Suppressor macrophage treated with lipopolysaccharide for 4 hours (primary cell): ENCODE measurements at regions not wholly inside any gene's neighbourhood (a gene's known extent, or its start where the extent isn't known, plus 50 kb on each side); places are given as distances from the start of the nearest gene placed in this dataset.

ENCODE experiments used
- DNase-seq: peaks from one replicate; pipeline ENCODE4 v3.0.0-alpha.2; 2020

GRCh38 chr10:130737186-130737585, 574.3 kb downstream of the TCERG1L start:
- DNase-seq, result no peak

- DNase-seq, result no peak
Observed at GRCh38 chr10:130737621-130738020, 573.9 kb downstream of the TCERG1L start.

- no peak for DNase-seq
Observed at GRCh38 chr10:130739016-130739756, 572.3 kb downstream of the TCERG1L start.

GRCh38 chr10:130739757-130740145, 571.8 kb downstream of the TCERG1L start:
- DNase-seq, result no peak

GRCh38 chr10:130740166-130740565, 571.4 kb downstream of the TCERG1L start:
- no peak for DNase-seq

DNA sequence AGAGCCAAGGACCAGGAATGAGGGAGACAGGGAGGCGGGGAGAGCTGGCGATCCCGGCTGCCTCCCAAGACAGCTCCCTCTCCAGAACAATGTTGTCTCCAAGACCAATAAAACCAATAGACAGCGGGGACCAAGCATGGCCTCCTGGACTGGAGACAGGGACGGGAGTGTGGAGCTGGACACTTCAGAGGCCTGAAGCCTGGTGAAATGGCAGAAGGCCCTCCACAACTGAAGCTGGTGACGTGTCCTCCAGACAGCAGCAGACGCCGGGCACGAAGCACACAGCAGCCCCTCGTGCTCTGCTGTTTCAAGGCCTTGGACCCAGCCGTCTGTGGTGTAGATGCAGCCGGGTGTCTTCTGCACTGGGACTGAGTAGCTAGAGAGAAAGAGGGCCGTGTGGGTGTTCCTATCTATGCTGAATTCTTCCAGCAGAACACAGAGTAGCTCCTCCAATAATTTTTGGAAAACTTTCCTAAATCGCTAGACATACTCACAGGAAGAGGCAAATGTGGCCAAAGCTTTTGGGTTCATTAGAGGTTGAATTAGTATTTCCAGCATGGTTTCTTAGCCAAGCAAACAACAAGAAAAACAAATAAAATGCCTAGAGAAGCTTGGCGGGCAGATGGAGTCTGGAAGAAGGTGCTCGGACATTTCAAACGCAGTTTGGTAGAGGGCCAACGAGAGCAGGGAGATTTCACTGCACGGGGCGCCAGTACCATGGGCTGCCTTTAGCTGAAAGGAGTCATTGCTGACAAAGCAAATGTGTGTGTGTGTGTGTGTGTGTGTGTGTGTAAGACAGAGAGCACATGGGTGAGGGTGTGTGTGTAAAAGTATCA, 570.4 kb downstream of the TCERG1L start:
- no peak for DNase-seq

GRCh38 chr10:130741901-130742855, 569.3 kb downstream of the TCERG1L start:
- DNase-seq, result no peak

DNA sequence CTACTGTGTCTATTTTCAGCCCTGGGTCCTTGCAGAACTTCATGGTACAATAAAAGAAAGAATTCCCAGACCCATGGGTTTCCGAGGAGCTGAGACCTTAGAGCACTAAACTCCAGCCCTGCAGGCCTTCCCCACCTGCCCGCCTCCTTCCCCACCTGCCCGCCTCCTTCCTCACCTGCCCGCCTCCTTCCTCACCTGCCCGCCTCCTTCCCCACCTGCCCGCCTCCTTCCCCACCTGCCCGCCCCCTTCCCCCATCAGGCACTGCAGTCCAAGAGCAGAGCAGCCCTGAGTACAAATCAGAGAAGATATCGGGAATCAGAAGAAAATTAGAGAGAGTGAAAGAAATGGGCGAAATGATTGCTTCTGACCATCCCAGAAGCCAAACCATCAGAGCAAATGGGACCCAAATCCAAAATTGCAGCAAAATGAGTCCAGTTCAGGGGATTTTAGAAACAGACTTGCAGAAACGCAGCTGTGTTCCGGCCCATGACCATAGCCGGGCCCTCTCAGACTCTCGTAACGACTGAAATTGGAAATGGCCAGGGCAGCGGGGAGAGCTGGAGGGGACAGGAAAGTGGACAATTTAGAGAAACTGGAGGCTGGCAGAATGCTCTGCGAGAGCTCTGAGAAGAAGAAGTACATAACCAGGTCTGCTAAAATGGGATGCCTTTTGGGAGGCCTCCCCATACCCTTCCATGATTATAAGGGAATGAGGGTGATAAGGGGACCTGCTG, 568.4 kb downstream of the TCERG1L start:
- DNase-seq, result no peak

DNA sequence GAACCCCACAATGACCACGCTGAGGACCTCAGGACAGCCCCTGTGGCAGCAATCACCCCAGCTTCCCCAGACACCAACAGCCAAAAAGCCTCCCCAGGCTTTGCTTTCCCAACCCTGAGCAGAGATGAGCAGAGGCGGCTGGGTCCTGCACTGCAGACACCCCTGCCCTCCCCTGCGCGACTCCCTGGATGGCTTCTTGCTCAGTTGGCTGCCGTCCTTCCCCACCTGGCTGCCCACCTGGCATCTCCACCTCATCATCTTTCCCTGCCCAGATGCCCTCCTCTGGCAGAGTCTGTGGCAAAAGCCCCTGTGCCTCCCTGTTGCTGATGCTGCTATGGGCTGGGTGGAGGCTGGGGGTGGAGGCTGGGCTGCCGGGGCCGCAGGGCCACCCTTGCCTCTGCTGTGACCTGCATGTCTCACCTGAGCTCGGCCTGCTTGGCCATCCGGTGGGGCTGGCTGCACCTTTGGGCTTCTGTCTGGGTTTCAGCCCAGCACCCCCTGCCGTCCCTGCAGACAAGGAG, 567.7 kb downstream of the TCERG1L start:
- DNase-seq, result no peak

GRCh38 chr10:130744631-130745030, 566.9 kb downstream of the TCERG1L start:
- no peak for DNase-seq

DNA sequence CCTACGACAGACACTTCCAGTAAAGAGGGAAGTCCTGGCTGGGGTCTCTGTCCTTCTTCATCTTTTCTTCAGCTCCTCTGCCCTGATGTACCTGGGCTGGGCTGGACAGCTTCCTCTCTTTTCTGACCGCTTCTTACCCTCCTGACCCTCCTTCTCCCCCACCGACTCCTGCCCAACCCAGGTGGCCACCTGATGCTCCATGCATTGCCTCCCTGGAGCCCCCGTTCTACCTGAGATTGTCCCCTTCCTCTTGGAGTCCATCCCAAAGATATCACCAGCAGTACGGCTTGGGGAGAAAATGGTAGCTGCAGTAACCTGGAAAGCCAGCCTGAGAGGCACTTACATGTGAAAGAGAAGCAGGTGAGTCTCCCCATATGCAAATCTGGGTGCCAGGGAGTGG, 566.3 kb downstream of the TCERG1L start:
- no peak for DNase-seq

GRCh38 chr10:130745821-130746220, 565.7 kb downstream of the TCERG1L start:
- no peak for DNase-seq

DNA sequence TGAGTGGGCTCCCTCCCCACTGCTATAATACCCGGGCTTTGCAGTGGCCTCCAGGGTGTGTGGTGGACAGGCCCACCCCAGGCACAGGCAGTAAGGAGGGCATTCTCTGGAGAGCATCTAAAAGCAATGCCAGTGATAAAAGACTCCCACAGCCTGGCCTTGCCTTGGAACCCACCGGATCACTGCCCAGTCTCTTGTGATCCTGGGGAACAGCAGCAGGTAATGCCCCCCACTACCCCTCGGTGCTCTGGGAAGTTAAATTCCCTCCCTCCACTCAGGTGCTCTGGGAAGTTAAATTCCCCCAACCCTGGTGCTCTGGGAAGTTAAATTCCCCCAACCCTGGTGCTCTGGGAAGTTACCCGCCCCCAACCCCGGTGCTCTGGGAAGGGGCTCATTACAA, 565.2 kb downstream of the TCERG1L start:
- no peak for DNase-seq

DNA sequence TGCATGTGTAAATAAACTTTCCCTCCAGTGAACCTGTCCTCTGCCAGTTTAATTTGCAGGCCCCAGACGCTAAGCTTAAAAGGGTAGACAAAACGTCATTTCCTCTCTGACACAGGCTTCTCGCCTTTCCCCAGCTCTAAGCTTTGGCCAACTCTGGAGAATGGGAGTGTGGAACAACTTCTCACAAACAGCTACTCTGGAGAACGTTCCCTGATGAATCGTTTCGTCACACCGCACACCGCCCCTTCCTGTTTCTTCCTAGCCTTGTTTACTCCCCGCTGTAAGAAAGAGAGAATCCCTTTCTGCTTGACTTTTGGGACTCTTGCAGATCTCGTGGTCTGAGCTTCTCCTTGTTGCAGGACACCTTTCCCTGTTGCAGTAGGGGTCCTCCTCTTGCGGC, 564.2 kb downstream of the TCERG1L start:
- no peak for DNase-seq

GRCh38 chr10:130747946-130748345, 563.6 kb downstream of the TCERG1L start:
- DNase-seq, result no peak

DNA sequence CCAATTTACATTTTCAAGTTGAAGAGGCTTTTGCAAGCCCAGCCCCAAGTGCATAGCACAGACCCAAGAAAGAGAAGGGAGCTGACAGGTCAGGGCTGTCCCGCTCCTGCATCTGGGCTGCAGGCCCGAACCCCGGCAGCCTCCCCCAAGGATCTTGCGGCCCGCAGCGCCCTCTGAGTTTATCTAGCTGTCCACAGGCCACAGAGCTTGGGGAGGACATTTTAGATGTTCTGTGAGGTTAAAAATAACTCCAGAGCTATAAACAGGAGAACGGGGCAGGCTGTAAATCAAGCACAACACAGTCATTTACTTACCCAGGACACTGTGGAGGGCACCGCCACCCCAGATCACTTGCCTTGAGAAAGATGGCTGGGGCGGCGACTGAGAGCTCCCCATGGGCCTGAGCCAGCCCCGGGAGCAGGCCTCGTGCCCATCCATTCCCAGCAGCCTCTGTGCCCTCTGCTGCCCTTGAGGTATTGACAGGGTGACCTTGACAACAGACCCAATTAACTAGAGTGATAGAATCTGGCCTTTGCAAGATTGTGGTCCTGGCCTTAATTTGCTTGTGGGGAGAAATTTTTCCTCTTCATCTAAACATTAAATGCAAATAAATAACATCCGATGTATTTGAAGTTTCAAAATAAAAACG, 563.0 kb downstream of the TCERG1L start:
- DNase-seq, result no peak

DNA sequence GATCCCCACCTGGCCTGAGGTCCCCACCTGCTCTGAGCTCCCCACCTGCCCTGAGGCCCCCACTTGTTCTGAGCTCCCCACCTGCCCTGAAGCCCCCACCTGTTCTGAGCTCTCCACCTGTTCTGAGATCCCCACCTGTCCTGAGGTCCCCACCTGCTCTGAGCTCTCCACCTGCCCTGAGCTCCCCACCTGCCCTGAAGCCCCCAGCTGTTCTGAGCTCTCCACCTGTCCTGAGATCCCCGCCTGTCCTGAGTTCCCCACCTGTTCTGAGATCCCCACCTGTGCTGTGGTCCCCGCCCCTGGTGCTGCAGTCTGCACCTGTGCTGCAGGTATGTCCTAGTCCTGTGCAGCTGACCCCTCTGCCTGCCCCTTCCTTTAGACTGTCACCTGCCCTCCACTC, 561.6 kb downstream of the TCERG1L start:
- no peak for DNase-seq

DNA sequence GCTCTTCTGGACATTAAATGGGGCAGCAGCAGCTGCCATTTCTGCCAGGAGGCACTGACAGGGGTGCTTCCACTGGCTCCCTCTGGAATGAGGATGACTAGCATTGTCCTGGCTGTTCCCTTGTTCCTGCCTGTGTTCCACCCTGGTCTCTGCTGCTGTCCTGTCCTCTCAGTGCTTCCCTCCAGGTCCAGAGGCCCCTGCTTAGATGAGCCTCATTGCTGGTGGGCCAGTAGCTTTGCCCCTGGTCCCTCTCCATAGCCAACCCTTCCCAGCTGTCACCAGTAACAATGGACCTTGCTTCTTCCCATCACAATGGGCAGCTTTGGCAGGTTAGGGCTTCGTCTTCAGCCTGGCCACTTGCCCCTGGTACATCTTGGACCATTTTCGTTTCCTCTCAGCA, 561.1 kb downstream of the TCERG1L start:
- no peak for DNase-seq

DNA sequence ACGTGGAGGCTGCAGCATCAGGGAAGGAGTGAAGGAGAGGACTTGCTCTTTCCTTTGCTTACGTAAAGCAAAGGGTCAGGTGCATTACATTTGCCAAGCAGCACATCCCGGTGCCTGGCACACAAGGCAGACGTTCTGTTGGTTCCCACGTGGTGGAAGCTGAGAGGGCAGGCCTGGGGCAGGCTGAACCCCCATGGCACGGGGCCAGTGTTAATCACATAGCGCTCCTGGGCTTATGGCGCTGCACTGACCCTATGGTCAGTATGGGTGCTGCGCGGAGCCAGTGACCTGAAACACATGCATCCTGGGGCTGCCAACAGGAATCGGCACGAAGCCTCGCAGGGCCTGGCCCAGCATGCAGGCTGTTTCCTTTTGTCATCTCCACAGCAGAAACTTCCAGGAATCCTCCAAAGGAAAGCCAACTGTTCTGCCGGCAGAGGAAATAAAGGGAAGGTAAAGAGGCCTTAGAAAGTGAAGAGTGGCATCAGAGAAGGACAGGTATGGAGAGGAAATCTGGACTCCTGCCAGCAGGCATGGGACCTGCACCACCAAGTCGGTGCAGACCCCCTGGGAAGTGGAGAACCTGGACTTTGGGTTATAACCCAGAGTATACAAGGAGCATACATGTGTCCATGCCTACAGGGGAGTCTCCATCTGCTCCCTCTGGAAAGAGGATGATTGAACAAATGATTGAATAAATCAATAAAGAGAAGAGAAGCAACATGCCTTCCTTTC, 560.2 kb downstream of the TCERG1L start:
- no peak for DNase-seq

DNA sequence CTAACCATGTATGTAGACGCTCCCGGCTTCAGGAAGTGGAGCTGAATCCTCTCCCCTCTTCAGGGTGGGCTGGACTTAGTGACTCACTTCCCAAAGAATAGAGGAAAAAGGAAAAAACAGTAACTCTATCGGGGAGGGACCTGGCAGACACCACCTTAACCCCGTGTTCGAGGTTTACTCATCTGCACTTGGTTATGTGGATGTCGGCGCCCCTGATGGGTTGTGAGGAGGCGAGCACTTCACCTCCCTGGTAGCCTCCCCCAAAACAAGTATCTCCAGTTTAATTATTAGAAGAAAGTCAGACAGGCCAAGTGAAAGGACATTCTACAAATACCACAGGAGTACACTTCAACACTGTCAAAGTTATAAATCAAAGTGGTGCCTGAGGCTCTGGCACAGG, 559.7 kb downstream of the TCERG1L start:
- DNase-seq, result no peak

- DNase-seq, result no peak
Observed at GRCh38 chr10:130756651-130757050, 554.9 kb downstream of the TCERG1L start.
